ENCODE measurements at regions not wholly inside any gene's neighbourhood (a gene's known extent, or its start where the extent isn't known, plus 50 kb on each side); places are given as distances from the start of the nearest gene placed in this dataset.

DNA sequence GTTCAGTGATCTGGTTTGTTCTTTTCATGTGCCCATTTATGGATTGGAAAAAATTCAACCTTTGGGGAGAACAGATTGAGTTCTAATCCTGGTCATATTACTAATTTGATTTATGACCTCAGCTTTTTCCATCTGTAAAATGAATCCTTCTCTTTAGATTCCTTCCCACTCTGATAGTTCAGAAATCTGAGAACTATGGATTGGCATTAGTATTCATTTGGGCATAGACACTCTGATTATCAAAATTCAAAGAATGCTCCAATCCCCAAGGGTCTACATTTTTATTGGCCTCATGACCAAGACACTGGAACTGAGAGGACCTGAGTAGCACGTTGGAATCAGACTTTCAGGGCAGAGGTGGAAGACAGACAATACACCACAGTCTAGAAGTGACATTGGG is 405.9 kb upstream of the PAPPA start:
- H3K4me3 ChIP-seq (ENCODE audit: severe bottlenecking) = no peak overlapping the region
- H3K27ac ChIP-seq (ENCODE audit: poor library complexity, severe bottlenecking) = no peak overlapping the region
- H3K36me3 ChIP-seq (ENCODE audit: low read depth) = no peaks in the 10 kb centered on the region
- DNase-seq (ENCODE audit: low spot score) (no peak), ATAC-seq (ENCODE audit: low read depth) (no peak)
- H3K9me3 ChIP-seq (ENCODE audit: severe bottlenecking) = no peaks in the 10 kb centered on the region
- H3K4me1 ChIP-seq (ENCODE audit: insufficient read depth, poor library complexity, severe bottlenecking) = no peaks in the 10 kb centered on the region
- no peaks in the 10 kb centered on the region for H3K27me3 ChIP-seq (ENCODE audit: insufficient read depth, poor library complexity, severe bottlenecking)
- TF ChIP-seq, protein P1, sequence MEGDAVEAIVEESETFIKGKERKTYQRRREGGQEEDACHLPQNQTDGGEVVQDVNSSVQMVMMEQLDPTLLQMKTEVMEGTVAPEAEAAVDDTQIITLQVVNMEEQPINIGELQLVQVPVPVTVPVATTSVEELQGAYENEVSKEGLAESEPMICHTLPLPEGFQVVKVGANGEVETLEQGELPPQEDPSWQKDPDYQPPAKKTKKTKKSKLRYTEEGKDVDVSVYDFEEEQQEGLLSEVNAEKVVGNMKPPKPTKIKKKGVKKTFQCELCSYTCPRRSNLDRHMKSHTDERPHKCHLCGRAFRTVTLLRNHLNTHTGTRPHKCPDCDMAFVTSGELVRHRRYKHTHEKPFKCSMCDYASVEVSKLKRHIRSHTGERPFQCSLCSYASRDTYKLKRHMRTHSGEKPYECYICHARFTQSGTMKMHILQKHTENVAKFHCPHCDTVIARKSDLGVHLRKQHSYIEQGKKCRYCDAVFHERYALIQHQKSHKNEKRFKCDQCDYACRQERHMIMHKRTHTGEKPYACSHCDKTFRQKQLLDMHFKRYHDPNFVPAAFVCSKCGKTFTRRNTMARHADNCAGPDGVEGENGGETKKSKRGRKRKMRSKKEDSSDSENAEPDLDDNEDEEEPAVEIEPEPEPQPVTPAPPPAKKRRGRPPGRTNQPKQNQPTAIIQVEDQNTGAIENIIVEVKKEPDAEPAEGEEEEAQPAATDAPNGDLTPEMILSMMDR (IDR thresholded peaks at IDR 0.05; ENCODE audit: poor library complexity, severe bottlenecking) = no peak

- TF ChIP-seq, protein P1 (IDR thresholded peaks at IDR 0.05; ENCODE audit: poor library complexity, severe bottlenecking) = no peak
- no peak for DNase-seq (ENCODE audit: low spot score)
- Histone ChIP-seq H3K4me1 (ENCODE audit: insufficient read depth, poor library complexity, severe bottlenecking) (no peaks in the 10 kb centered on the region), H3K9me3 (ENCODE audit: severe bottlenecking) (no peaks in the 10 kb centered on the region), H3K27ac (ENCODE audit: poor library complexity, severe bottlenecking) (no peak overlapping the region), H3K27me3 (ENCODE audit: insufficient read depth, poor library complexity, severe bottlenecking) (no peaks in the 10 kb centered on the region), H3K36me3 (ENCODE audit: low read depth) (no peaks in the 10 kb centered on the region), H3K4me3 (ENCODE audit: severe bottlenecking) (no peak overlapping the region)
- ATAC-seq (ENCODE audit: low read depth) = no peak
Observed at GRCh38 chr9:115756736-115757135, 396.9 kb upstream of the PAPPA start.

GRCh38 chr9:115757461-115757860 is 396.1 kb upstream of the PAPPA start:
- H3K27me3 ChIP-seq (ENCODE audit: insufficient read depth, poor library complexity, severe bottlenecking) = no peaks in the 10 kb centered on the region
- no peaks in the 10 kb centered on the region for H3K4me1 ChIP-seq (ENCODE audit: insufficient read depth, poor library complexity, severe bottlenecking)
- H3K36me3 ChIP-seq (ENCODE audit: low read depth) = no peaks in the 10 kb centered on the region
- DNase-seq (ENCODE audit: low spot score) (no peak), ATAC-seq (ENCODE audit: low read depth) (no peak)
- no peak overlapping the region for H3K27ac ChIP-seq (ENCODE audit: poor library complexity, severe bottlenecking)
- TF ChIP-seq, protein P1 (IDR thresholded peaks at IDR 0.05; ENCODE audit: poor library complexity, severe bottlenecking) = no peak
- no peaks in the 10 kb centered on the region for H3K9me3 ChIP-seq (ENCODE audit: severe bottlenecking)
- no peak overlapping the region for H3K4me3 ChIP-seq (ENCODE audit: severe bottlenecking)

DNA sequence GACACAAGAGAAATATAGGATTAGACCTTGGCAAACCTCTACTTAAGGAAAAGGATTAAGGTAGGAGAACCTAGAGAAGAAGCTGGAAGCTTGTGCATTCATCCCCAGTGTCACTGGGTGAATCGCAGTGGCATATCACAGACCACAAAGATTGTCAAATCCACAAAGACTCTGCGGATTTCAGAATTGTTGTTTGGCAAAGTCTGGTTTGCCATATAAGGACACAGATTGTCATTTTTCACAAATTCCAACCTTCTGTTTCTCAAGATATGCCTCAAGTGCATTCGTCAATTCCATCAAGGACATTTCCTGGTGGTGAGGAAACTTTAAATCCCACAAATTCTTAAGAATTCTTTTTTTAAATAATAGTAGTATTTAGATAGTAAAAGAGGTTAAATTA is 395.1 kb upstream of the PAPPA start:
- Histone ChIP-seq H3K4me1 (ENCODE audit: insufficient read depth, poor library complexity, severe bottlenecking) (no peaks in the 10 kb centered on the region), H3K4me3 (ENCODE audit: severe bottlenecking) (no peak overlapping the region), H3K36me3 (ENCODE audit: low read depth) (no peaks in the 10 kb centered on the region), H3K9me3 (ENCODE audit: severe bottlenecking) (no peaks in the 10 kb centered on the region), H3K27me3 (ENCODE audit: insufficient read depth, poor library complexity, severe bottlenecking) (no peaks in the 10 kb centered on the region), H3K27ac (ENCODE audit: poor library complexity, severe bottlenecking) (no peak overlapping the region)
- TF ChIP-seq, protein P1 (IDR thresholded peaks at IDR 0.05; ENCODE audit: poor library complexity, severe bottlenecking) = no peak
- ATAC-seq (ENCODE audit: low read depth) (no peak), DNase-seq (ENCODE audit: low spot score) (no peak)

DNA sequence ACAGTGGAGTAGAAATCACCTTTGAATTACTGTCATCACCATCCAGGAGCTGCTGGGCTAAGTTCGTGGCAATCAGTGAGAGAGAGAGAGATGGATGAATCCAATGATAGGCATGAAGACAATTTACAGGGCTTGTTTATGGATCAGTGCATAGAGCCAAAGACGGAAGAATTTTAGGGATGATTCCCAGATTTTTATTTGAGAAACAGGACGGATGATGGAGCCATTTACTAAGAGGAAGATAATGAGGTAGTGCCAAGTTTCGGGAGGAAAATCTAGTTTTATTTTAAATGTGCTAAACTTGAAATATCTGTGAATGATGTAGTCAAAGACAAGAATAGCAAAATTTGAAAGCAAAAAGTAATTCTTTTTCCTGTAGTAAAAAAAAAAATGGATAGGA is 394.2 kb upstream of the PAPPA start:
- Histone ChIP-seq H3K27me3 (ENCODE audit: insufficient read depth, poor library complexity, severe bottlenecking) (no peaks in the 10 kb centered on the region), H3K9me3 (ENCODE audit: severe bottlenecking) (no peaks in the 10 kb centered on the region), H3K4me3 (ENCODE audit: severe bottlenecking) (no peak overlapping the region), H3K27ac (ENCODE audit: poor library complexity, severe bottlenecking) (no peak overlapping the region), H3K36me3 (ENCODE audit: low read depth) (no peaks in the 10 kb centered on the region), H3K4me1 (ENCODE audit: insufficient read depth, poor library complexity, severe bottlenecking) (no peaks in the 10 kb centered on the region)
- TF ChIP-seq, protein P1 (IDR thresholded peaks at IDR 0.05; ENCODE audit: poor library complexity, severe bottlenecking) = no peak
- ATAC-seq (ENCODE audit: low read depth) (no peak), DNase-seq (ENCODE audit: low spot score) (no peak)
